ENCODE measurements at regions not wholly inside any gene's neighbourhood (a gene's known extent, or its start where the extent isn't known, plus 50 kb on each side); places are given as distances from the start of the nearest gene placed in this dataset.

- DNase-seq, result no peak
Measured at GRCh38 chr15:98146031-98146820, 185.7 kb downstream of the ARRDC4 start.

GRCh38 chr15:98147415-98147814 lies 186.9 kb downstream of the ARRDC4 start:
- DNase-seq, result no peak

GRCh38 chr15:98150084-98150483 lies 189.6 kb downstream of the ARRDC4 start:
- peak; percentile 32 for DNase-seq

GRCh38 chr15:98150536-98150935 lies 190.0 kb downstream of the ARRDC4 start:
- no peak for DNase-seq

GRCh38 chr15:98151096-98151495 lies 190.6 kb downstream of the ARRDC4 start:
- no peak for DNase-seq

GRCh38 chr15:98152156-98152555 lies 191.7 kb downstream of the ARRDC4 start:
- DNase-seq, result no peak

- no peak for DNase-seq
Measured at GRCh38 chr15:98154863-98155262, 194.4 kb downstream of the ARRDC4 start.

GRCh38 chr15:98155356-98155755 lies 194.9 kb downstream of the ARRDC4 start:
- DNase-seq, result no peak

- no peak for DNase-seq
Measured at GRCh38 chr15:98160236-98160635, 199.7 kb downstream of the ARRDC4 start.

- no peak for DNase-seq
Measured at GRCh38 chr15:98163319-98164045, 203.0 kb downstream of the ARRDC4 start.

- no peak for DNase-seq
Measured at GRCh38 chr15:98164571-98164970, 204.1 kb downstream of the ARRDC4 start.

GRCh38 chr15:98164986-98165385 lies 204.5 kb downstream of the ARRDC4 start:
- DNase-seq, result no peak

- DNase-seq, result no peak
Measured at GRCh38 chr15:98167722-98168268, 207.3 kb downstream of the ARRDC4 start.

- DNase-seq, result no peak
Measured at GRCh38 chr15:98169551-98169950, 209.0 kb downstream of the ARRDC4 start.

GRCh38 chr15:98174286-98174685 lies 213.8 kb downstream of the ARRDC4 start:
- DNase-seq, result peak; percentile 8

- DNase-seq, result no peak
Measured at GRCh38 chr15:98174841-98175240, 214.3 kb downstream of the ARRDC4 start.

GRCh38 chr15:98177966-98178592 lies 217.6 kb downstream of the ARRDC4 start:
- DNase-seq, result peak; percentile 81

- DNase-seq, result no peak
Measured at GRCh38 chr15:98178861-98179260, 218.4 kb downstream of the ARRDC4 start.

- no peak for DNase-seq
Measured at GRCh38 chr15:98187549-98187948, 227.0 kb downstream of the ARRDC4 start.

GRCh38 chr15:98190914-98191313 lies 230.4 kb downstream of the ARRDC4 start:
- no peak for DNase-seq

- no peak for DNase-seq
Measured at GRCh38 chr15:98195796-98196195, 235.3 kb downstream of the ARRDC4 start.

GRCh38 chr15:98196371-98196770 lies 235.9 kb downstream of the ARRDC4 start:
- DNase-seq, result no peak

GRCh38 chr15:98202256-98202655 lies 241.8 kb downstream of the ARRDC4 start:
- DNase-seq, result no peak
